ENCODE measurements at regions not wholly inside any gene's neighbourhood (a gene's known extent, or its start where the extent isn't known, plus 50 kb on each side); places are given as distances from the start of the nearest gene placed in this dataset.

DNA sequence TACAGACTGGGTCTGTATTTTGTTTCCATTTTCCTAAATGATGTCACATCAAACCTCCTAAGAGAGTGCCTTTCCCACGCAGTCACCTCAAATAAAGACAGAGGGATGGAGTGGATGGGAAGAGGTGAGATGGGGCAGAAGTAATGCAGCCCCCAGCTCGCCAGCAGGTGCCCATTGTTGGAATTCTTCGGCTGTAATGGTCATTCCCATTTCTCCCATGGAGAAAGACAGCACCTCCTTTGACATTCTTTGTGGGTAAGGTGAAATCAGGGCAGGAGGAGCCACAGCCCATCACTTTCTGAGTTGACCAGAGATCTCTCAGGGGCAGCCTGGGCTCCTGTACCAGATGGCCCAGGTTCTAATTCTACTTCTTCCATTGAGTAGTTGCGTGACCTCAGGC lies 84.4 kb upstream of the NR2F2 start:
- H3K36me3 ChIP-seq (ENCODE audit: control insufficient read depth in 2 of 2, insufficient read depth in 2 of 2, low read length in 2 of 2), result peaks cover 0 to 3% of the 10 kb centered on the region in 2 donors
- no peaks in the 10 kb centered on the region for H3K27me3 ChIP-seq (ENCODE audit: control insufficient read depth in 1 of 2, insufficient read depth in 2 of 2, low read length in 2 of 2)
- no peaks in the 10 kb centered on the region for H3K9me3 ChIP-seq (ENCODE audit: control insufficient read depth in 2 of 2, low read length in 2 of 2)
- no peak overlapping the region for H3K27ac ChIP-seq (ENCODE audit: low read length)
- no peaks in the 10 kb centered on the region for H3K4me1 ChIP-seq (ENCODE audit: control insufficient read depth, insufficient read depth, low read length)
- H3K9ac ChIP-seq (ENCODE audit: low read length in 2 of 2), result no peak overlapping the region
- H3K4me3 ChIP-seq (ENCODE audit: low read length in 2 of 2), result no peak overlapping the region

GRCh38 chr15:96247621-96248305 lies 82.7 kb upstream of the NR2F2 start:
- H3K4me3 ChIP-seq (ENCODE audit: low read length in 2 of 2), result no peak overlapping the region
- H3K9me3 ChIP-seq (ENCODE audit: control insufficient read depth in 2 of 2, low read length in 2 of 2), result no peaks in the 10 kb centered on the region
- no peak overlapping the region for H3K27ac ChIP-seq (ENCODE audit: low read length)
- no peaks in the 10 kb centered on the region for H3K27me3 ChIP-seq (ENCODE audit: control insufficient read depth in 1 of 2, insufficient read depth in 2 of 2, low read length in 2 of 2)
- peaks cover 0 to 5% of the 10 kb centered on the region in 2 donors for H3K36me3 ChIP-seq (ENCODE audit: control insufficient read depth in 2 of 2, insufficient read depth in 2 of 2, low read length in 2 of 2)
- H3K4me1 ChIP-seq (ENCODE audit: control insufficient read depth, insufficient read depth, low read length), result no peaks in the 10 kb centered on the region
- no peak overlapping the region for H3K9ac ChIP-seq (ENCODE audit: low read length in 2 of 2)

GRCh38 chr15:96252148-96252547 lies 78.4 kb upstream of the NR2F2 start:
- Histone ChIP-seq H3K4me3 (ENCODE audit: low read length in 2 of 2) (no peak overlapping the region), H3K36me3 (ENCODE audit: control insufficient read depth in 2 of 2, insufficient read depth in 2 of 2, low read length in 2 of 2) (peaks cover 2 to 3% of the 10 kb centered on the region in 2 donors), H3K9ac (ENCODE audit: low read length in 2 of 2) (no peak overlapping the region), H3K27me3 (ENCODE audit: control insufficient read depth in 1 of 2, insufficient read depth in 2 of 2, low read length in 2 of 2) (no peaks in the 10 kb centered on the region), H3K4me1 (ENCODE audit: control insufficient read depth, insufficient read depth, low read length) (no peaks in the 10 kb centered on the region), H3K27ac (ENCODE audit: low read length) (no peak overlapping the region), H3K9me3 (ENCODE audit: control insufficient read depth in 2 of 2, low read length in 2 of 2) (no peaks in the 10 kb centered on the region)

DNA sequence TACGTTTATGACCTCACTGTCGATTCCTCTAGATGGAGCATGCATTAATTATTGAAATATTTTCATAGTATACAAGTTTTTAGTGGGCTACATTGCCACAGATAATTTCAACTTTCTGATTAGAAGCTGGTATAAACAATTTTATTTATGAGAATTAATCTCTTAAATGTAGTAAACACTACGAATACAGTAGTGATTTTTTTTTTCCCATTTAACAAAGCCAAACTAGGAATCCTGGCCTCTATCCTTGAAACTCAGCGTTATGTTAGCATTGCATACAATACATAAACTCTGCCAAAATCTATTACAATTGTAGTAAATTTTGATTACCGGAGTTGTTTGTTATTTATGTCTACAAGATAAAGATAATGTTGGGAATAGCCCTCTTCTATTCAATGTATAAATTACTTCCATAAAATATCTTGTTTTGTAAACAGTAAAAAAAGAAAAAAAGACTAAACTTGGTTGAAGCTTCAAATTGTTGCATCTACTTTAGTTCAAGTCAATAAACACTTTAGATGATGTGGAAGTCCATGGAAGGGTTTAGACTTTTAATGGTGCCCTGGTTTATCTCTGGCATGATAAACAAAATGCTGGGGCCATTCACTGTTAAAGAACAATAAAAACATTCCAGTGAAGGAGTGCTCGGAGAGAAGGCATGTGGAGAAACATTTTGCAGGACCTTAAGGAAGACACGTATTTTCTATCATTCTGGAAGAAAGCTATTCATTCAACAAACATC lies 77.3 kb upstream of the NR2F2 start:
- Histone ChIP-seq H3K4me1 (ENCODE audit: control insufficient read depth, insufficient read depth, low read length) (no peaks in the 10 kb centered on the region), H3K27me3 (ENCODE audit: control insufficient read depth in 1 of 2, insufficient read depth in 2 of 2, low read length in 2 of 2) (no peaks in the 10 kb centered on the region), H3K9ac (ENCODE audit: low read length in 2 of 2) (no peak overlapping the region), H3K4me3 (ENCODE audit: low read length in 2 of 2) (no peak overlapping the region), H3K27ac (ENCODE audit: low read length) (no peak overlapping the region), H3K36me3 (ENCODE audit: control insufficient read depth in 2 of 2, insufficient read depth in 2 of 2, low read length in 2 of 2) (peaks cover 2 to 3% of the 10 kb centered on the region in 2 donors), H3K9me3 (ENCODE audit: control insufficient read depth in 2 of 2, low read length in 2 of 2) (no peaks in the 10 kb centered on the region)

DNA sequence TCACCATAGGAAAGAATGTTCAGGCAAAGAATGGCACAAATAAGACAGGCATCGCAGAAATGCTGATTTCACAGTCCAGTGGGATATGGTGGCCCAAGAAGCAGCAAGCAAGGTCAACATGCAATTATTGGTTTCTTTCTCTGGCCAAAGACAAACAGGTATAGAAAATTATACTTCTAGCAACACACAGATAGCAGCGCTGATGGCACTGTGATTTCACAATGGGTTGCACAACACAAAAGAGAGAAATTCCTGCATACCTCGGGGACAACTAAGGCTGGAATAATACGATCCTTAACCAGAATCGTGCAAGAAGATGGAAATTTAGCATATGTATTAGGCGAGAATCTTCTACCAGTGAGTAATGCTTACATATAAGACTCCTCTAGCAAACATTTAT lies 76.3 kb upstream of the NR2F2 start:
- no peaks in the 10 kb centered on the region for H3K9me3 ChIP-seq (ENCODE audit: control insufficient read depth in 2 of 2, low read length in 2 of 2)

GRCh38 chr15:96255599-96255998 lies 74.9 kb upstream of the NR2F2 start:
- Histone ChIP-seq H3K36me3 (ENCODE audit: control insufficient read depth in 2 of 2, insufficient read depth in 2 of 2, low read length in 2 of 2) (peaks cover 2 to 3% of the 10 kb centered on the region in 2 donors), H3K4me3 (ENCODE audit: low read length in 2 of 2) (no peak overlapping the region), H3K4me1 (ENCODE audit: control insufficient read depth, insufficient read depth, low read length) (no peaks in the 10 kb centered on the region), H3K9me3 (ENCODE audit: control insufficient read depth in 2 of 2, low read length in 2 of 2) (no peaks in the 10 kb centered on the region), H3K27me3 (ENCODE audit: control insufficient read depth in 1 of 2, insufficient read depth in 2 of 2, low read length in 2 of 2) (no peaks in the 10 kb centered on the region), H3K9ac (ENCODE audit: low read length in 2 of 2) (no peak overlapping the region), H3K27ac (ENCODE audit: low read length) (no peak overlapping the region)

More for the DNA sequence above, 76.3 kb upstream of the NR2F2 start:
- H3K36me3 ChIP-seq (ENCODE audit: control insufficient read depth in 2 of 2, insufficient read depth in 2 of 2, low read length in 2 of 2), result peaks cover 2 to 3% of the 10 kb centered on the region in 2 donors
- H3K27me3 ChIP-seq (ENCODE audit: control insufficient read depth in 1 of 2, insufficient read depth in 2 of 2, low read length in 2 of 2), result no peaks in the 10 kb centered on the region
- H3K4me3 ChIP-seq (ENCODE audit: low read length in 2 of 2), result no peak overlapping the region
- no peaks in the 10 kb centered on the region for H3K4me1 ChIP-seq (ENCODE audit: control insufficient read depth, insufficient read depth, low read length)
- no peak overlapping the region for H3K27ac ChIP-seq (ENCODE audit: low read length)
- H3K9ac ChIP-seq (ENCODE audit: low read length in 2 of 2), result no peak overlapping the region

GRCh38 chr15:96261575-96262034 lies 68.9 kb upstream of the NR2F2 start:
- H3K27ac ChIP-seq (ENCODE audit: low read length), result peak overlapping the region; percentile 46
- H3K4me1 ChIP-seq (ENCODE audit: control insufficient read depth, insufficient read depth, low read length), result peaks cover 7% of the 10 kb centered on the region
- no peaks in the 10 kb centered on the region for H3K36me3 ChIP-seq (ENCODE audit: control insufficient read depth in 2 of 2, insufficient read depth in 2 of 2, low read length in 2 of 2)
- no peaks in the 10 kb centered on the region for H3K9me3 ChIP-seq (ENCODE audit: control insufficient read depth in 2 of 2, low read length in 2 of 2)
- H3K9ac ChIP-seq (ENCODE audit: low read length in 2 of 2), result peak overlapping the region in 1 of 2 donors; percentile 11
- no peaks in the 10 kb centered on the region for H3K27me3 ChIP-seq (ENCODE audit: control insufficient read depth in 1 of 2, insufficient read depth in 2 of 2, low read length in 2 of 2)
- peak overlapping the region in 1 of 2 donors; percentile 25 for H3K4me3 ChIP-seq (ENCODE audit: low read length in 2 of 2)

DNA sequence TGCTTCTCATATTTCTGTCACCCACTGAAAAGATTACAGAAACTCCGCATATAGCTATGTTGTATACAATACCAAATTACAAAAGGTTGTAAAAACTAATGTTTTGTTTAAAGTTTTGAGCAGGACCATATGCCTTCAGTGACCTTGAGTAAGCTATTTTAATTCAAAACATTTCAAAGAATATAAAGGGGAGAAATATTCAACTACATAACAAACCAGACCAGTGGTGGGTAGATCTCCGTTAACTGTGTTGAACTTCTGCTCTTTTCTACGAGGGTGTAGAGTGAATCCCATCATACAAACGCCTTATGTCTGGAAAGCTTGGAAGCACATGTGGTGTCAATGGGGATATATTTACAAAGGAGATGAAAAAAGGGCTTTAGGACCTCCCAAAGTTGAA lies 68.4 kb upstream of the NR2F2 start:
- H3K27me3 ChIP-seq (ENCODE audit: control insufficient read depth in 1 of 2, insufficient read depth in 2 of 2, low read length in 2 of 2), result no peaks in the 10 kb centered on the region
- H3K4me3 ChIP-seq (ENCODE audit: low read length in 2 of 2), result peak overlapping the region in 1 of 2 donors; percentile 25
- no peak overlapping the region for H3K9ac ChIP-seq (ENCODE audit: low read length in 2 of 2)
- H3K36me3 ChIP-seq (ENCODE audit: control insufficient read depth in 2 of 2, insufficient read depth in 2 of 2, low read length in 2 of 2), result no peaks in the 10 kb centered on the region
- H3K27ac ChIP-seq (ENCODE audit: low read length), result peak overlapping the region; percentile 32
- no peaks in the 10 kb centered on the region for H3K9me3 ChIP-seq (ENCODE audit: control insufficient read depth in 2 of 2, low read length in 2 of 2)
- H3K4me1 ChIP-seq (ENCODE audit: control insufficient read depth, insufficient read depth, low read length), result peaks cover 7% of the 10 kb centered on the region

GRCh38 chr15:96262549-96263489 lies 67.7 kb upstream of the NR2F2 start:
- Histone ChIP-seq H3K9me3 (ENCODE audit: control insufficient read depth in 2 of 2, low read length in 2 of 2) (no peaks in the 10 kb centered on the region), H3K9ac (ENCODE audit: low read length in 2 of 2) (no peak overlapping the region), H3K36me3 (ENCODE audit: control insufficient read depth in 2 of 2, insufficient read depth in 2 of 2, low read length in 2 of 2) (peaks cover 0 to 2% of the 10 kb centered on the region in 2 donors), H3K4me3 (ENCODE audit: low read length in 2 of 2) (no peak overlapping the region), H3K27ac (ENCODE audit: low read length) (peak overlapping the region; percentile 32), H3K4me1 (ENCODE audit: control insufficient read depth, insufficient read depth, low read length) (peaks cover 7% of the 10 kb centered on the region), H3K27me3 (ENCODE audit: control insufficient read depth in 1 of 2, insufficient read depth in 2 of 2, low read length in 2 of 2) (no peaks in the 10 kb centered on the region)

DNA sequence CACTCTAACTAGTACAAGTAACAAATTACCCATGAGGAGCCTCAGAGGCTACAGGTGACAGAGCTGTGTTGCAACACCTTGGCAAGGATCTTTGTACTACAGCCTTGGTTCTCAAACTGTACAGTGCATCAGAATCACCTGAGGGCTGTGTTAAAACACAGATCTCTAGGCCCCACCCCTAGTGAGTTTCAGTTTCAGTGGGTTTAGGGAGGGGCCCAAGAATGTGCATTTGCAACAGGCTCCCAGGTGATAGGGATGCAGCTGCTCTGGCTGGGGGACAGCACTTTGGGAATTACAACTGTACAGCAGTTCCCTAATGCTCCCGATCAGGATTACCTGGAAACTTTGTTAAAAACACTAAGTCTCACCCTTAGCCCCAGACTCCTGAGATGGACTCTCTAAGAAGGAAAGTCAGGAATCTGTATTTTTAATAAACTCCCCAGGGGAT lies 66.1 kb upstream of the NR2F2 start:
- Histone ChIP-seq H3K4me1 (ENCODE audit: control insufficient read depth, insufficient read depth, low read length) (peaks cover 7% of the 10 kb centered on the region), H3K27ac (ENCODE audit: low read length) (no peak overlapping the region), H3K9ac (ENCODE audit: low read length in 2 of 2) (no peak overlapping the region), H3K9me3 (ENCODE audit: control insufficient read depth in 2 of 2, low read length in 2 of 2) (no peaks in the 10 kb centered on the region), H3K4me3 (ENCODE audit: low read length in 2 of 2) (no peak overlapping the region), H3K27me3 (ENCODE audit: control insufficient read depth in 1 of 2, insufficient read depth in 2 of 2, low read length in 2 of 2) (no peaks in the 10 kb centered on the region), H3K36me3 (ENCODE audit: control insufficient read depth in 2 of 2, insufficient read depth in 2 of 2, low read length in 2 of 2) (peaks cover 0 to 7% of the 10 kb centered on the region in 2 donors)
